Breast epithelium (tissue), 3 donors: ENCODE measurements at regions not wholly inside any gene's neighbourhood (a gene's known extent, or its start where the extent isn't known, plus 50 kb on each side); places are given as distances from the start of the nearest gene placed in this dataset.

Experiments
- CTCF ChIP-seq, 3 donors: fragments of 450-650 bp; IDR thresholded peaks; one replicate each; pipeline ENCODE4 v1.5.1; 2016 to 2017; ENCODE audit warnings: antibody characterized with exemption in 3 of 3, mild to moderate bottlenecking in 3 of 3, moderate library complexity in 3 of 3
- POLR2A ChIP-seq: fragments of 450-650 bp; IDR thresholded peaks from one replicate; pipeline ENCODE4 v1.6.1; 2016; ENCODE audit warnings: antibody characterized with exemption, mild to moderate bottlenecking, moderate library complexity
- POLR2AphosphoS5 ChIP-seq, 3 donors: sonication (generic); formaldehyde crosslinking; IDR thresholded peaks; one replicate each; pipeline ENCODE4 v1.6.1; 2017; ENCODE audit warnings: antibody characterized with exemption in 3 of 3

- TF ChIP-seq CTCF (IDR thresholded peaks at IDR 0.05) (no peak), POLR2AphosphoS5 (IDR thresholded peaks at IDR 0.05) (no peak), POLR2A (no peak)
Measured at GRCh38 chr2:198214114-198214596, 409.8 kb downstream of the PLCL1 start.
